K562 (cell line): ENCODE measurements at regions not wholly inside any gene's neighbourhood (a gene's known extent, or its start where the extent isn't known, plus 50 kb on each side); places are given as distances from the start of the nearest gene placed in this dataset.
A peak's percentile ranks its signal among the peaks of the same experiment; 100 is the strongest.

ENCODE experiments used
- CHD4 ChIP-seq: fragments of 200-600 bp; sonication (generic); IDR thresholded peaks from 3 replicates; pipeline ENCODE4 v1.6.1; 2012; ENCODE audit warnings: low read depth, mild to moderate bottlenecking, mixed read lengths, low read length, inconsistent platforms; ENCODE audit not compliant: insufficient read depth, insufficient replicate concordance, poor library complexity, severe bottlenecking
- ELF1 ChIP-seq: fragments of 200-800 bp; sonication (Bioruptor generic); IDR thresholded peaks from 2 replicates; pipeline ENCODE4 v1.6.1; 2016; ENCODE audit warnings: missing genetic modification characterization, missing compliant biosample characterization
- ESRRB ChIP-seq: fragments of 250-450 bp; sonication (Bioruptor Pico); IDR thresholded peaks from 2 replicates; pipeline ENCODE4 v1.5.0; 2020; ENCODE audit warnings: mild to moderate bottlenecking, moderate library complexity, borderline replicate concordance
- FOSL1 ChIP-seq: fragments of 200-800 bp; sonication (Bioruptor generic); conservative IDR thresholded peaks from 2 replicates; pipeline ENCODE4 v1.6.1; 2016; ENCODE audit warnings: missing genetic modification characterization, missing compliant biosample characterization
- HEY1 ChIP-seq: fragments of 250-450 bp; sonication (Bioruptor Pico); IDR thresholded peaks from 2 replicates; pipeline ENCODE4 v1.5.0; 2020; ENCODE audit warnings: mild to moderate bottlenecking, moderate library complexity, borderline replicate concordance
- HNRNPK ChIP-seq: fragments of 200-400 bp; formaldehyde crosslinking; IDR thresholded peaks from one replicate; pipeline ENCODE4 v1.6.1; 2018; ENCODE audit warnings: mild to moderate bottlenecking, low read depth, low read length; ENCODE audit not compliant: poor library complexity, severe bottlenecking
- JUN ChIP-seq, 2 experiments: sonication (generic) in 1 of 2; formaldehyde crosslinking in 1 of 2; IDR thresholded peaks; 2 replicates each; pipeline versions ENCODE4 v1.6.1 to v1.8.0; 2012 to 2022; ENCODE audit warnings: borderline replicate concordance in 2 of 2, mild to moderate bottlenecking in 2 of 2, improper control_type of control experiment in 1 of 2, low read depth in 1 of 2, low read length in 1 of 2, missing genetic modification reagents in 1 of 2
- MLX ChIP-seq, 2 experiments: fragments of 450-650 bp in 1 of 2; sonication (generic) in 1 of 2; formaldehyde crosslinking; conservative IDR thresholded peaks; 2 replicates each; pipeline versions ENCODE4 v1.4.0 to v1.8.1; 2020 to 2022; ENCODE audit warnings: mild to moderate bottlenecking in 1 of 2, missing genetic modification reagents in 1 of 2
- NFYB ChIP-seq: IDR thresholded peaks from 2 replicates; pipeline ENCODE4 v1.6.1; 2011; ENCODE audit warnings: mild to moderate bottlenecking, moderate library complexity; ENCODE audit not compliant: insufficient read length; ENCODE audit errors: extremely low read depth
- RBM34 ChIP-seq: fragments of 200-400 bp; formaldehyde crosslinking; IDR thresholded peaks from 2 replicates; pipeline ENCODE4 v1.6.1; 2018; ENCODE audit warnings: low read length, borderline replicate concordance; ENCODE audit not compliant: insufficient read depth
- SMAD1 ChIP-seq: fragments of 150-350 bp; IDR thresholded peaks from 2 replicates; pipeline ENCODE4 v1.6.1; 2014; ENCODE audit warnings: low read length, low read depth; ENCODE audit not compliant: partially characterized antibody
- SRSF9 ChIP-seq: fragments of 200-400 bp; formaldehyde crosslinking; IDR thresholded peaks from 2 replicates; pipeline ENCODE4 v1.6.1; 2017; ENCODE audit warnings: low read depth, low read length, borderline replicate concordance
- ZNF263 ChIP-seq: sonication (generic); formaldehyde crosslinking; IDR thresholded peaks from 2 replicates; pipeline ENCODE4 v1.8.0; 2022; ENCODE audit warnings: mild to moderate bottlenecking, missing genetic modification reagents, borderline replicate concordance
- ZNF354B ChIP-seq: fragments of 250-450 bp; sonication (Bioruptor Pico); IDR thresholded peaks from 2 replicates; pipeline ENCODE4 v1.4.0; 2020
- TF ChIP-seq, protein P1 (sequence below), 3 experiments: fragments of 200-800 bp in 1 of 3; sonication (Bioruptor generic) in 1 of 3; sonication (generic) in 1 of 3; formaldehyde crosslinking in 1 of 3; IDR thresholded peaks; 2 replicates each; pipeline versions ENCODE4 v1.6.1 to v1.8.0; 2016 to 2022; ENCODE audit warnings: mild to moderate bottlenecking in 2 of 3, missing compliant biosample characterization in 2 of 3, missing genetic modification characterization in 2 of 3, missing genetic modification reagents in 1 of 3
- TF ChIP-seq, protein P2 (sequence below): fragments of 250-450 bp; sonication (Bioruptor Pico); IDR thresholded peaks from 2 replicates; pipeline ENCODE4 v1.4.0; 2020
- TF ChIP-seq, protein P3 (sequence below): sonication (generic); formaldehyde crosslinking; IDR thresholded peaks from 2 replicates; pipeline ENCODE4 v1.9.0; 2022; ENCODE audit warnings: mild to moderate bottlenecking, missing genetic modification reagents

DNA sequence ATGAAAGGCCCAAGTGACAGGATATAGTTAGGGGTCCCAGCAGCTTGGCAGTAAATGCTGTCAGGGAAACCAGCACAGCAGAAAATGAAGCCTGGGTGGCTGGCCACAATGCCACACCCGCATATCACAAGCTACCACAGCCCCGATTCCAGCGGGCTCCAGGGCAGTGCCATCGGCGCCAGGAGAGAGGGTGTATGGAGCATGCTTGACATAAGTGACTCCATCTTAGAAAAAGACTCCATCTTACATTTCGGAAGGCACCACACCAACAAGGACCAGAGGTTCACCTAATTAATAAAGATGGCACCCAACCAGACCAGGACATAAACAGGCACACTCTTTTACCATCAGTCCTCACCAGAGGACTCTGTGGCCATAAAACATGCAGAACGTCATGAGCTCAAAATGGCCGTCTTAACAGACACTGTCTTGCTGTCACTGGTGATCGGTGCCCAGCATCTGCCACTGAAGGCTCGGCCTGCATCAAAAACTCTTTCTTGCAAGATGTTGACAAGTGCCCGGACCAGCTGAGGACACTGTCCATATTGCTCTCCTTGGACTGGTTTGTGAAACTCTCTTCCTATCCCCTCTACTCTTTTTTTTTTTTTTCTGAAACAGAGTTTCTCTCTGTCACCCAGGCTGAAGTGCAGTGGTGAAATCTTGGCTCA, 67.4 kb upstream of the SPIN1 start (continued):
- no peak for TF ChIP-seq MLX (CRISPR knock-in tag; conservative IDR thresholded peaks at IDR 0.05)
- TF ChIP-seq, protein P1, sequence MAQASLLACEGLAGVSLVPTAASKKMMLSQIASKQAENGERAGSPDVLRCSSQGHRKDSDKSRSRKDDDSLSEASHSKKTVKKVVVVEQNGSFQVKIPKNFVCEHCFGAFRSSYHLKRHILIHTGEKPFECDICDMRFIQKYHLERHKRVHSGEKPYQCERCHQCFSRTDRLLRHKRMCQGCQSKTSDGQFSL (CRISPR knock-in tag; IDR thresholded peaks at IDR 0.05), result no peak
- TF ChIP-seq, protein P1 (tag; IDR thresholded peaks at IDR 0.05), result peak in 1 of 2 experiments; percentile 40; a peak in 1 of 4 replicates
- no peak for TF ChIP-seq ELF1 (tag)
- TF ChIP-seq JUN (IDR thresholded peaks at IDR 0.05; ENCODE audit: borderline replicate concordance, low read depth, low read length), result no peak
- TF ChIP-seq JUN (CRISPR knock-in tag; IDR thresholded peaks at IDR 0.05; ENCODE audit: borderline replicate concordance), result no peak
- TF ChIP-seq NFYB, result no peak
- no peak for TF ChIP-seq SMAD1
- TF ChIP-seq, protein P2, sequence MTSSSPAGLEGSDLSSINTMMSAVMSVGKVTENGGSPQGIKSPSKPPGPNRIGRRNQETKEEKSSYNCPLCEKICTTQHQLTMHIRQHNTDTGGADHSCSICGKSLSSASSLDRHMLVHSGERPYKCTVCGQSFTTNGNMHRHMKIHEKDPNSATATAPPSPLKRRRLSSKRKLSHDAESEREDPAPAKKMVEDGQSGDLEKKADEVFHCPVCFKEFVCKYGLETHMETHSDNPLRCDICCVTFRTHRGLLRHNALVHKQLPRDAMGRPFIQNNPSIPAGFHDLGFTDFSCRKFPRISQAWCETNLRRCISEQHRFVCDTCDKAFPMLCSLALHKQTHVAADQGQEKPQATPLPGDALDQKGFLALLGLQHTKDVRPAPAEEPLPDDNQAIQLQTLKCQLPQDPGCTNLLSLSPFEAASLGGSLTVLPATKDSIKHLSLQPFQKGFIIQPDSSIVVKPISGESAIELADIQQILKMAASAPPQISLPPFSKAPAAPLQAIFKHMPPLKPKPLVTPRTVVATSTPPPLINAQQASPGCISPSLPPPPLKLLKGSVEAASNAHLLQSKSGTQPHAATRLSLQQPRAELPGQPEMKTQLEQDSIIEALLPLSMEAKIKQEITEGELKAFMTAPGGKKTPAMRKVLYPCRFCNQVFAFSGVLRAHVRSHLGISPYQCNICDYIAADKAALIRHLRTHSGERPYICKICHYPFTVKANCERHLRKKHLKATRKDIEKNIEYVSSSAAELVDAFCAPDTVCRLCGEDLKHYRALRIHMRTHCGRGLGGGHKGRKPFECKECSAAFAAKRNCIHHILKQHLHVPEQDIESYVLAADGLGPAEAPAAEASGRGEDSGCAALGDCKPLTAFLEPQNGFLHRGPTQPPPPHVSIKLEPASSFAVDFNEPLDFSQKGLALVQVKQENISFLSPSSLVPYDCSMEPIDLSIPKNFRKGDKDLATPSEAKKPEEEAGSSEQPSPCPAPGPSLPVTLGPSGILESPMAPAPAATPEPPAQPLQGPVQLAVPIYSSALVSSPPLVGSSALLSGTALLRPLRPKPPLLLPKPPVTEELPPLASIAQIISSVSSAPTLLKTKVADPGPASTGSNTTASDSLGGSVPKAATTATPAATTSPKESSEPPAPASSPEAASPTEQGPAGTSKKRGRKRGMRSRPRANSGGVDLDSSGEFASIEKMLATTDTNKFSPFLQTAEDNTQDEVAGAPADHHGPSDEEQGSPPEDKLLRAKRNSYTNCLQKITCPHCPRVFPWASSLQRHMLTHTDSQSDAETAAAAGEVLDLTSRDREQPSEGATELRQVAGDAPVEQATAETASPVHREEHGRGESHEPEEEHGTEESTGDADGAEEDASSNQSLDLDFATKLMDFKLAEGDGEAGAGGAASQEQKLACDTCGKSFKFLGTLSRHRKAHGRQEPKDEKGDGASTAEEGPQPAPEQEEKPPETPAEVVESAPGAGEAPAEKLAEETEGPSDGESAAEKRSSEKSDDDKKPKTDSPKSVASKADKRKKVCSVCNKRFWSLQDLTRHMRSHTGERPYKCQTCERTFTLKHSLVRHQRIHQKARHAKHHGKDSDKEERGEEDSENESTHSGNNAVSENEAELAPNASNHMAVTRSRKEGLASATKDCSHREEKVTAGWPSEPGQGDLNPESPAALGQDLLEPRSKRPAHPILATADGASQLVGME, result no peak
- no peak for TF ChIP-seq HEY1 (CRISPR knock-in tag)
- TF ChIP-seq ZNF354B, result no peak
- no peak for TF ChIP-seq RBM34
- no peak for TF ChIP-seq ESRRB
- no peak for TF ChIP-seq CHD4
- TF ChIP-seq SRSF9, result no peak
- TF ChIP-seq HNRNPK, result no peak
- no peak for TF ChIP-seq ZNF263
- TF ChIP-seq, protein P3, sequence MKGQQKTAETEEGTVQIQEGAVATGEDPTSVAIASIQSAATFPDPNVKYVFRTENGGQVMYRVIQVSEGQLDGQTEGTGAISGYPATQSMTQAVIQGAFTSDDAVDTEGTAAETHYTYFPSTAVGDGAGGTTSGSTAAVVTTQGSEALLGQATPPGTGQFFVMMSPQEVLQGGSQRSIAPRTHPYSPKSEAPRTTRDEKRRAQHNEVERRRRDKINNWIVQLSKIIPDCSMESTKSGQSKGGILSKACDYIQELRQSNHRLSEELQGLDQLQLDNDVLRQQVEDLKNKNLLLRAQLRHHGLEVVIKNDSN (CRISPR knock-in tag), result no peak
- no peak for TF ChIP-seq FOSL1 (tag)
